Fibroblast of mammary gland (primary cell): ENCODE measurements at regions not wholly inside any gene's neighbourhood (a gene's known extent, or its start where the extent isn't known, plus 50 kb on each side); places are given as distances from the start of the nearest gene placed in this dataset.

ENCODE experiments used
- DNase-seq: peaks from one replicate; pipeline ENCODE4 v3.0.0-alpha.2; 2010; ENCODE audit warnings: low read depth
- H3K4me3 ChIP-seq: 2 replicates; pipeline ENCODE4 v1.5.1; 2011; ENCODE audit warnings: low read depth, mild to moderate bottlenecking, low read length, moderate library complexity; ENCODE audit not compliant: control insufficient read depth
- CTCF ChIP-seq: conservative IDR thresholded peaks from 2 replicates; pipeline ENCODE4 v1.5.1; 2011; ENCODE audit warnings: low read depth, low read length, inconsistent platforms; ENCODE audit not compliant: control insufficient read depth, insufficient read depth

- no peak for TF ChIP-seq CTCF
- DNase-seq = no peak
- no peak overlapping the region for H3K4me3 ChIP-seq
Measured at GRCh38 chr16:79288066-79288465, 312.5 kb downstream of the MAF start.

- no peak overlapping the region for H3K4me3 ChIP-seq
- TF ChIP-seq CTCF = no peak
- no peak for DNase-seq
Measured at GRCh38 chr16:79287424-79287917, 313.1 kb downstream of the MAF start.

- no peak for TF ChIP-seq CTCF
- no peak overlapping the region for H3K4me3 ChIP-seq
- no peak for DNase-seq
Measured at GRCh38 chr16:79286646-79287423, 313.7 kb downstream of the MAF start.

DNA sequence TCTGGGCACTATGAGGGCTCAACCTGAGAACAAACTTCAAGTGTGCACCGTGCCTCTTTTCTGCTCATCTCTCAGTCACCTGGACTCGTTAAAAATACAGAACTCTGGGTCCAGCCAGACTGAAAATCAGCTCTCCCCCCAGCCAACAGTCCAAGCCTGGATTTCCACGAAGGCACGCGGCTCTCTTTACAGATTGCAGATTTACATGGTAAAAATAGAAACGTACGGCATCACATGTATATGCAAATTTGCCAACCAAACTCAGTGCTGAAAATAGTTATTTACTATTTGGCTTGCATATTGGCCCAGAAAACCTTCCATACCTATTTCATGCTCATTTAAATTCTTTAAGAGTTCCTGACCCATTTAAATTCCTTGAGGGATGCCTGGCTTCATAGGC, 315.8 kb downstream of the MAF start:
- no peak for TF ChIP-seq CTCF
- no peak overlapping the region for H3K4me3 ChIP-seq
- no peak for DNase-seq

- TF ChIP-seq CTCF = no peak
- no peak for DNase-seq
- no peak overlapping the region for H3K4me3 ChIP-seq
Measured at GRCh38 chr16:79283578-79283977, 317.0 kb downstream of the MAF start.

DNA sequence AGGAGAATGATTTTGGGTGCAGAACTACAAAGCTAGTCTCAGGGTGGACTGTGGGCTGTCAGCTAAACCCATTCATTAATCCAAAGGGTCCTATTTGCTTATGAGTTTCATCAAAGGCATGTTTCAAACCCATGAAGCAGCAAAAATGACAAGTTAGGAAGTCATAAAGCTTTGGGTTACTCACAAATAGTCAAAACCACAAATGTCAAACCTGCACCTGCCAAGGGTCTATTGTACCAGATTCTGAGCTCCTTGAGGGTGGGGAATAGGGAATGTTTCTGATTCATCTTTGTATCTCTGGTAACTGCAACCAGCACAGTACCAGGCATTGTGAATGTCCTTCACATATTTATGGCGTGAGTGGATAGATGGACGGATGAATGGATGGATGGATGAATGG, 317.7 kb downstream of the MAF start:
- no peak for DNase-seq

More for the DNA sequence above, 317.7 kb downstream of the MAF start:
- TF ChIP-seq CTCF = no peak
- no peak overlapping the region for H3K4me3 ChIP-seq
